NCI-H2196 treated with DMSO at 0.1 percent for 48 hours (cell line): ENCODE measurements at regions not wholly inside any gene's neighbourhood (a gene's known extent, or its start where the extent isn't known, plus 50 kb on each side); places are given as distances from the start of the nearest gene placed in this dataset.

Source experiments
- DNase-seq: peaks from one replicate; lab custom pipeline; 2025; ENCODE audit not compliant: unreplicated experiment; lab: John Stamatoyannopoulos, UW

GRCh38 chr2:106941372-106941993, 55.5 kb upstream of the ST6GAL2 start:
- no peak for DNase-seq

GRCh38 chr2:106943468-106944200, 57.7 kb upstream of the ST6GAL2 start:
- no peak for DNase-seq

- no peak for DNase-seq
These were observed 58.2 kb upstream of the ST6GAL2 start for GRCh38 chr2:106944215-106944614.

- DNase-seq: no peak
These were observed 62.6 kb upstream of the ST6GAL2 start for GRCh38 chr2:106948540-106948939.

- DNase-seq: no peak
These were observed 67.3 kb upstream of the ST6GAL2 start for GRCh38 chr2:106953236-106953635.

GRCh38 chr2:106953779-106954178, 67.8 kb upstream of the ST6GAL2 start:
- DNase-seq: no peak

GRCh38 chr2:106954304-106954703, 68.3 kb upstream of the ST6GAL2 start:
- DNase-seq: no peak

GRCh38 chr2:106956416-106956815, 70.4 kb upstream of the ST6GAL2 start:
- no peak for DNase-seq

GRCh38 chr2:106956879-106957278, 70.9 kb upstream of the ST6GAL2 start:
- DNase-seq: no peak

GRCh38 chr2:106959975-106960682, 74.2 kb upstream of the ST6GAL2 start:
- no peak for DNase-seq

GRCh38 chr2:106960683-106961161, 74.8 kb upstream of the ST6GAL2 start:
- DNase-seq: no peak

- no peak for DNase-seq
These were observed 75.4 kb upstream of the ST6GAL2 start for GRCh38 chr2:106961328-106961727.

GRCh38 chr2:106963156-106963555, 77.2 kb upstream of the ST6GAL2 start:
- no peak for DNase-seq

GRCh38 chr2:106963893-106964292, 77.9 kb upstream of the ST6GAL2 start:
- DNase-seq: no peak

GRCh38 chr2:106965611-106966010, 79.6 kb upstream of the ST6GAL2 start:
- no peak for DNase-seq

- DNase-seq: no peak
These were observed 83.8 kb upstream of the ST6GAL2 start for GRCh38 chr2:106969777-106970176.

GRCh38 chr2:106970471-106971261, 84.7 kb upstream of the ST6GAL2 start:
- no peak for DNase-seq

GRCh38 chr2:106972782-106973181, 86.8 kb upstream of the ST6GAL2 start:
- no peak for DNase-seq

- DNase-seq: no peak
These were observed 88.9 kb upstream of the ST6GAL2 start for GRCh38 chr2:106974891-106975290.

GRCh38 chr2:106975641-106976040, 89.7 kb upstream of the ST6GAL2 start:
- no peak for DNase-seq

- no peak for DNase-seq
These were observed 90.6 kb upstream of the ST6GAL2 start for GRCh38 chr2:106976548-106976947.
